SIG-M5 (cell line): ENCODE measurements at regions not wholly inside any gene's neighbourhood (a gene's known extent, or its start where the extent isn't known, plus 50 kb on each side); places are given as distances from the start of the nearest gene placed in this dataset.
"Not testable (repeated sequence)": the region's sequence is repeated elsewhere in the genome, so short reads cannot be mapped to it uniquely, and the experiment has no call there.

Experiments
- DNase-seq: peaks from one replicate; lab custom pipeline; 2025; lab: John Stamatoyannopoulos, UW

- DNase-seq = not testable (repeated sequence)
These were observed 1353.4 kb upstream of the CDH18 start for GRCh38 chr5:21341203-21341947.

GRCh38 chr5:21340233-21340632 lies 1352.2 kb upstream of the CDH18 start:
- not testable (repeated sequence) for DNase-seq

GRCh38 chr5:21336478-21336877 lies 1348.5 kb upstream of the CDH18 start:
- DNase-seq = not testable (repeated sequence)

- not testable (repeated sequence) for DNase-seq
These were observed 1327.4 kb upstream of the CDH18 start for GRCh38 chr5:21315376-21315775.

- not testable (repeated sequence) for DNase-seq
These were observed 1313.2 kb upstream of the CDH18 start for GRCh38 chr5:21301205-21301604.

- DNase-seq = not testable (repeated sequence)
These were observed 1286.4 kb upstream of the CDH18 start for GRCh38 chr5:21274361-21274760.

GRCh38 chr5:21263361-21263760 lies 1275.4 kb upstream of the CDH18 start:
- no peak for DNase-seq

DNA sequence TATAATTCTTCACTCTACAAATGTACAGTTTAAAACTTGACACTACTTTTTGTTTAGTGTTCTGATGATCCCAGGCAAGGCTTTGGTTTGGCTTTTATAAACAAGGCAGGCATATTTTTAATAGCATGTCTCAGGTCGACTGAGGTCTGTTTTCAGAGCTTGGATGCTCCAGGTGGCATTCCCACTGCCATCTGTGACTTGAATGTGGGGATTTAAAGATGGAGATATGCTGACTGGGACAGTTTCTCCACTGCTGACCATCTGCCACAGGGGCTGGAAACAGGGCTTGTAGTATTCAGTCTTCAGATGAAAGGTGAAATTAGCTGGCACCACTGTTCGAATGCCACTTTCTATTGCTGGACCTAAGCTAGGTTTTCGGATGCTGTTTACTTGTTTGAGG lies 1266.2 kb upstream of the CDH18 start:
- DNase-seq = no peak

DNA sequence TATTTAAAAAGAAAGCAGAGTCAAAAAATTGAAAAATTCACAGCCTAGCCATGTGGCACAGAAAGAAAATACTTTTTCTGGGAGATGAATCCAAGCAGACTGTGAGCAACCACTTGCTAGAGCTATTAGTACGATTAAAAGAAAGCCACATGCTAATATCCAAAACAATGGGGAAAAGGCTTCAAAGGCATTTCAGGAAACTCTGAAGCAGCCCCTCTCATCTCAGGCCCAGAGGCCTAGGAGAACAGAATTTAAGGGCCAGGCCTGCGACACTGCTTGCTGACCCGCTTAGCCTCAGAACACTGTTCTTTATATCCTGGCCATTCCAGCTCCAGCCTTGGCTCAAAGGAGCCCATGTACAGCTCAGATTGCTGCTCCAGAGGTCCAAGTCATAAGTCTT lies 1257.0 kb upstream of the CDH18 start:
- DNase-seq = no peak

DNA sequence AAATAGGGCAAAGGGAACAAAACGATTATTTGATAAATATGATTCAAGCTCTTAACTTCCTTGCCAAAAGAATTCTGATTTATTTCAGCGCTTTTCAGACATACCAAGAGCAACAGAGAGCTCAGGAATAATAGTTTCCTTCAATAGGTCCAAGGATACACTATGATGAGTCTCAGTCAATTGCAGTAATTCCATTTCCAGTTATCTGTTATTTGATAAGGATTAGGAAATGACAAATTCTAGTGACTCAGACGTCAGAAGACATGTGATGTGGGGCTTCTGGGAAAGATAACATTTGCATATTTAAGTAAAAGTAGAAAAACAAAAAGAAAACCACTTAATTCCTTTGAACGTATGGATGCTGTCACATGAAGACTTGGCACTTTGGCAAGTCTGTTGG lies 1250.8 kb upstream of the CDH18 start:
- no peak for DNase-seq

GRCh38 chr5:21237461-21237860 lies 1249.5 kb upstream of the CDH18 start:
- no peak for DNase-seq

GRCh38 chr5:21236971-21237427 lies 1249.0 kb upstream of the CDH18 start:
- DNase-seq = no peak

- no peak for DNase-seq
These were observed 1248.1 kb upstream of the CDH18 start for GRCh38 chr5:21236104-21236503.

- no peak for DNase-seq
These were observed 1237.4 kb upstream of the CDH18 start for GRCh38 chr5:21225223-21226064.

GRCh38 chr5:21221616-21222015 lies 1233.6 kb upstream of the CDH18 start:
- no peak for DNase-seq

GRCh38 chr5:21219966-21220365 lies 1232.0 kb upstream of the CDH18 start:
- no peak for DNase-seq

GRCh38 chr5:21219251-21219650 lies 1231.3 kb upstream of the CDH18 start:
- DNase-seq = no peak

GRCh38 chr5:21212026-21212425 lies 1224.0 kb upstream of the CDH18 start:
- no peak for DNase-seq

GRCh38 chr5:21209409-21209808 lies 1221.4 kb upstream of the CDH18 start:
- no peak for DNase-seq

DNA sequence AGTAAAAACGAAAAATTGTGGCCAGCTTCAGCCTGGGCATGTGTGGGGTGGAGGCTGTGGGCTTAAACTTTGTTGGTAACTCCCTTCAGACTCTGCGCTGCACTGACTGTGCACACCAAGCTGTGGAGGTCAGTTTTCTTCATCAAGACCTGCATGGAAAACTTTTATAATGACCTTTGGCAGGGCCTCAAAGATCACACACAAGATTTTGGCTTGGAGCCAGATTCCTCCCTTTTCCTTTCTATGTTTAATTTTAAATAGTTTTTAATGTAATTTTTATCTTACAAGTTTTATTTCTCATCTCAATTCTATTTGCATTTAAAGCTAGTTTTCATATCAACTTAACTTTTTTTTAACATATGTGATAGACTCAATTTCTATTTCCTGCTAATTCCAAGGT lies 1211.1 kb upstream of the CDH18 start:
- DNase-seq = no peak

GRCh38 chr5:21195145-21195544 lies 1207.1 kb upstream of the CDH18 start:
- no peak for DNase-seq

DNA sequence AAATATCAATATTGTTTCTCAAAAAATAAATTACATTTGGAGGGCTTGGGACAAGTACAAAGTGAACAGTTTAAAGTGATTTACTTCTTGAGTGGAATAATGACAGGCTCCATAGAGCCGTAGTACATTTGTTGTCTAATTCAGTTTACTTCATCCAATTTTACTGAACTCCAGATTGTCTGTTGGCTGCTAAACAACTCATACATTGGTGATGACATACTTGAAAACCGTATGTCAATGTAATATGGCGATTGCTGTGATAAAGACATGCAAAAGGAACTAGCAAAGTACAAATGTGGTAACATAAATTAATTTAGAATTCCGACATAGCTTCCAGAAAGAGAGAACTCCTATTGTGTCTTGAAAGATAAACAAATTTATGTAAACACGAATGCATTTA lies 1197.5 kb upstream of the CDH18 start:
- DNase-seq = no peak

DNA sequence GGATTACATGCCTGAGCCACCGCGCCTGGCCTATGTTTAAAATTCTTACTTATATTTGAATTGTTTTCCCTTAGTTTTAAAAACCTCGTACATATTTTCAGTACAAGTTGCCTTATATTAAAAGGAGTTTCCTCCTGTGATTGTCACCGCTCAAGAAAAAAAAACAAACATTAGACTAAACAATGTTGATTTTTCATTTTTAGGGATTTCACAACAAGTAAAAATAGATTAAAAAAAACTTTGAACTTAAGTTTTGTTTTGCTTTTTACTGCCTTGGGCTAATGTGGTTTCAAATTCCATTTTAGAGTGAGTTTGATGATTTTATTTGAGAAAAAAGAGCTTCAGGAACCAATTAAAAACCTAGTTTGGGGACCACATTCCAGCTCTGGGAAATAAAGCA lies 1196.6 kb upstream of the CDH18 start:
- no peak for DNase-seq
